Fibroblast of the aortic adventitia (primary cell): ENCODE measurements at regions not wholly inside any gene's neighbourhood (a gene's known extent, or its start where the extent isn't known, plus 50 kb on each side); places are given as distances from the start of the nearest gene placed in this dataset.

Source experiments
- DNase-seq: peaks from one replicate; pipeline ENCODE4 v3.0.0-alpha.2; 2010; ENCODE audit warnings: low read depth
- H3K4me3 ChIP-seq: 2 replicates; pipeline ENCODE4 v1.5.1; 2011; ENCODE audit warnings: low read depth, mild to moderate bottlenecking, control low read depth, low read length, moderate library complexity
- TF ChIP-seq, protein P1 (sequence below): IDR thresholded peaks from 2 replicates; pipeline ENCODE4 v1.5.1; 2011; ENCODE audit warnings: mild to moderate bottlenecking, low read length, control low read depth, inconsistent platforms; ENCODE audit not compliant: insufficient read depth

GRCh38 chr6:48775157-48775556, 664.2 kb upstream of the PTCHD4 start:
- DNase-seq: peak; percentile 83
- no peak overlapping the region for H3K4me3 ChIP-seq
- TF ChIP-seq, protein P1, sequence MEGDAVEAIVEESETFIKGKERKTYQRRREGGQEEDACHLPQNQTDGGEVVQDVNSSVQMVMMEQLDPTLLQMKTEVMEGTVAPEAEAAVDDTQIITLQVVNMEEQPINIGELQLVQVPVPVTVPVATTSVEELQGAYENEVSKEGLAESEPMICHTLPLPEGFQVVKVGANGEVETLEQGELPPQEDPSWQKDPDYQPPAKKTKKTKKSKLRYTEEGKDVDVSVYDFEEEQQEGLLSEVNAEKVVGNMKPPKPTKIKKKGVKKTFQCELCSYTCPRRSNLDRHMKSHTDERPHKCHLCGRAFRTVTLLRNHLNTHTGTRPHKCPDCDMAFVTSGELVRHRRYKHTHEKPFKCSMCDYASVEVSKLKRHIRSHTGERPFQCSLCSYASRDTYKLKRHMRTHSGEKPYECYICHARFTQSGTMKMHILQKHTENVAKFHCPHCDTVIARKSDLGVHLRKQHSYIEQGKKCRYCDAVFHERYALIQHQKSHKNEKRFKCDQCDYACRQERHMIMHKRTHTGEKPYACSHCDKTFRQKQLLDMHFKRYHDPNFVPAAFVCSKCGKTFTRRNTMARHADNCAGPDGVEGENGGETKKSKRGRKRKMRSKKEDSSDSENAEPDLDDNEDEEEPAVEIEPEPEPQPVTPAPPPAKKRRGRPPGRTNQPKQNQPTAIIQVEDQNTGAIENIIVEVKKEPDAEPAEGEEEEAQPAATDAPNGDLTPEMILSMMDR: no peak

DNA sequence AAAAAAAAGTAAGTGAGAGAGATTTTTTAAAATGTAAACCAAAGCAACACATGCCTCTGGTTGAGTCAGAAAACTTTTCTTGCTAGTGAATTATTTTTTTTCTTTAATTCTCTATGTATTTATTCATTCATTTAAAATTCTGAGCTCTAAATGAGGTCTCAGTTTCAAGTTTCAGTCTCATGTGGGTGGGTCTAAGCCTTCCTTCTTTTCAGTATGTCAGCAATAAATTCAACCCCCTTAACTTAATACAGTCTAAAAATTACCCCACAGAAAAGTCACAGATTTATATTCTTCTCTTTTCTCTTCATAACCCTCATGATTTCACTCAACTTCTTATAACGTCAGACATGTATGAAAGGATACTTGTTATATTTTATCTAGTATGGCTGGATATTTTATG, 663.3 kb upstream of the PTCHD4 start:
- DNase-seq: no peak
- TF ChIP-seq, protein P1: no peak
- no peak overlapping the region for H3K4me3 ChIP-seq

DNA sequence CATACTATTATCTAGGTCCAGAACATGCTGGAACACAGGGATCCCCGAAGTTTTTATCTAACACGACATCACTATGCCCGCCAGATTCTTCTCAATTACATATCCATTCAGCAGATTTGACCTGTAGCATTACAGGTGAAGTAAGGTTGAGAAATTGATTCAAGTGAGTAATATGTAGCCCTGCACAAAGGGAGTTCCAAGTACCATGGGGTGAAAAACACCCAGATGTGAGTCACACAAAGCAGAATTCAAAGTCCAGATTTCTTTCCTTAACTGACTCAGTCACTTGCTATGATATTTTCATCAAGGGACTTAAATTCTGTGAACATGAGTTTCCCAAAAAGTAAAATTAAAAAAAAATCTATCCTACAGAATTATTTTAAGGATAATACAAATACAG, 655.4 kb upstream of the PTCHD4 start:
- peak; percentile 81 for DNase-seq
- TF ChIP-seq, protein P1: no peak
- no peak overlapping the region for H3K4me3 ChIP-seq

DNA sequence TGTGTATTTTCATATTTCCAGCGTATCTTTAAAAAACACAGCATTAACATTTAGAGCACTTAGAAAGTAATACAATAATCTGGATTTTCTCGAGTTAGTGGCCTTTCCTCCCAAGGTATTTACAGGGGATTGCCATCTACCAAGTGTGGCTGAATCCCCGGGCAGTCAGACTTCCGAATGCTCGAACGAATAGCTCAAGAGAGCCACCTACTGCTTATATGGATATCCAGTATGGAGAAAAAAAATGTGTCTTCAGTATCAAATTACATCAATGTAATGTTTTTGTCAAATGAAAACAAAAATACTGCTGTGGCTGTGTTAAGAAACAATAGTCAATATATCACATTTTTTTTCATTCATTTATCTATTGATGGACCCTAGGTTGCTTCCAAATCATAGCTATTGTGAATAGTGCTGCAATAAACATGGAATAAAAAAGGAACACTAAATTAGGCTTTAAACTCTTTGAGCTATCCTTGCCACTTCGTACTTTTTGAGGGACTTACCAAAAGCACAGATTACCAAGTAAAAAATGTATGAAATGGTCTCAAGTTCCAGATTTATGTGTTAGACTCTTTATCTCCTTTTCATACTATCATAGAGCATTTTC, 654.5 kb upstream of the PTCHD4 start:
- DNase-seq: peak; percentile 89
- no peak overlapping the region for H3K4me3 ChIP-seq
- TF ChIP-seq, protein P1: peak; percentile 76

GRCh38 chr6:48764286-48765044, 653.5 kb upstream of the PTCHD4 start:
- no peak overlapping the region for H3K4me3 ChIP-seq
- DNase-seq: peak; percentile 80
- TF ChIP-seq, protein P1: no peak

DNA sequence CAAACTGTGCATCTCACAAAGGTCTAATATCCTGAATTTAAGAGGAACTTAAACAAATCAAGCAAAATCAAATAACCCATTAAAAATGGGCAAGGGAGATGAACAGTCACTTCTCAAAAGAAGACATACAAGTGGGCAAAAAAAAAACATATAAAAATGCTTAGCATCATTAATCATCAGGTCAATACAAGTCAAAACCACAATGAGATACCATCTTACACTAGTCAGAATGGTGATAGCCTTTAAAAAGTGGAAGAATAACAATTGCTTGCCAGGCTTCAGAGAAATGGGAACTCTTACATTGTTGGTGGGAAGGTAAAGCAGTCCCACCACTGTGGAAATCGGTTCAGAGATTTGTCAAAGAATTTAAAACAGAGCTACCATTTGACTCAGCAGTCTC, 646.7 kb upstream of the PTCHD4 start:
- TF ChIP-seq, protein P1: no peak
- H3K4me3 ChIP-seq: no peak overlapping the region
- DNase-seq: peak; percentile 12

DNA sequence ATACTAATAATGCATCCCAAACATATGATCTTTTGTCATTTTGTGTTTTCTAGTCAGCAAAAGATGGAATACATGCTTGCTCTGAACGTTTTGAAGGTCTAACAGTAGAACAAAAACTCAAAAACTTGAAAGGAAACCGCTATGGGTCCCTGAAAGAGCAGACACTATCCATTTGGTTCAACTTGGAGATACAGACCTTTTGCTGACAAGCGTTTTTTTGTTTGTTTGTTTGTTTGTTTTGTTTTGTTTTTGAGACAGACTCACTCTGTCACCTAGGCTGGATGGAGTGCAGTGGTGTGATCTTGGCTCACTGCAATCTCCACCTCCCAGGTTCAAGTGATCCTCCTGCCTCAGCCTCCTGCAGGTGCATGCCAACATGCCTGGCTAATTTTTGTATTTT, 644.3 kb upstream of the PTCHD4 start:
- no peak for DNase-seq
- H3K4me3 ChIP-seq: no peak overlapping the region
- TF ChIP-seq, protein P1: no peak
